GM12873 (cell line): ENCODE measurements at regions not wholly inside any gene's neighbourhood (a gene's known extent, or its start where the extent isn't known, plus 50 kb on each side); places are given as distances from the start of the nearest gene placed in this dataset.

Experiments
- TF ChIP-seq, protein P1 (sequence below): IDR thresholded peaks from 2 replicates; pipeline ENCODE4 v1.5.1; 2012; ENCODE audit warnings: low read depth, mild to moderate bottlenecking, moderate library complexity, low read length, control low read depth; ENCODE audit not compliant: insufficient read depth; ENCODE audit errors: missing control alignments

DNA sequence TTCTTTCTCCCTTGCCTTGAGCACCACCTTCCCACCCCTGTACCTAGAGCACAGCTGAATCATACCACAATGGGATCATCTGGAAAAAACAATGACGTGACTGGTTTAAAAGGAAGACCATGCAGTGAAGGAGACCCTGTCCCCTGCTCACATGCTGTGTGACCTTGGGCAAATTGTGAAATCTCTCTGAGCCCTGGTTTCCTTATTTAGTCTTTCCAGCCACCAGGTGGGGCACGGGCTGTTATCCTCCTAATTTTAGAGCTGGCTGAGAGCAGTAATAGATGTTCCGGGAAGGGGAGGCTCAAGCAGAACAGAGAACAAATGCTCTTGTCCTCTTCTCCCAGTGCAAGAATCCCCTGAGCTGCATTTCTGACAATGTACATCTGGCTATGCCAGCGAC, 198.3 kb downstream of the RPS24 start:
- TF ChIP-seq, protein P1, sequence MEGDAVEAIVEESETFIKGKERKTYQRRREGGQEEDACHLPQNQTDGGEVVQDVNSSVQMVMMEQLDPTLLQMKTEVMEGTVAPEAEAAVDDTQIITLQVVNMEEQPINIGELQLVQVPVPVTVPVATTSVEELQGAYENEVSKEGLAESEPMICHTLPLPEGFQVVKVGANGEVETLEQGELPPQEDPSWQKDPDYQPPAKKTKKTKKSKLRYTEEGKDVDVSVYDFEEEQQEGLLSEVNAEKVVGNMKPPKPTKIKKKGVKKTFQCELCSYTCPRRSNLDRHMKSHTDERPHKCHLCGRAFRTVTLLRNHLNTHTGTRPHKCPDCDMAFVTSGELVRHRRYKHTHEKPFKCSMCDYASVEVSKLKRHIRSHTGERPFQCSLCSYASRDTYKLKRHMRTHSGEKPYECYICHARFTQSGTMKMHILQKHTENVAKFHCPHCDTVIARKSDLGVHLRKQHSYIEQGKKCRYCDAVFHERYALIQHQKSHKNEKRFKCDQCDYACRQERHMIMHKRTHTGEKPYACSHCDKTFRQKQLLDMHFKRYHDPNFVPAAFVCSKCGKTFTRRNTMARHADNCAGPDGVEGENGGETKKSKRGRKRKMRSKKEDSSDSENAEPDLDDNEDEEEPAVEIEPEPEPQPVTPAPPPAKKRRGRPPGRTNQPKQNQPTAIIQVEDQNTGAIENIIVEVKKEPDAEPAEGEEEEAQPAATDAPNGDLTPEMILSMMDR: no peak

DNA sequence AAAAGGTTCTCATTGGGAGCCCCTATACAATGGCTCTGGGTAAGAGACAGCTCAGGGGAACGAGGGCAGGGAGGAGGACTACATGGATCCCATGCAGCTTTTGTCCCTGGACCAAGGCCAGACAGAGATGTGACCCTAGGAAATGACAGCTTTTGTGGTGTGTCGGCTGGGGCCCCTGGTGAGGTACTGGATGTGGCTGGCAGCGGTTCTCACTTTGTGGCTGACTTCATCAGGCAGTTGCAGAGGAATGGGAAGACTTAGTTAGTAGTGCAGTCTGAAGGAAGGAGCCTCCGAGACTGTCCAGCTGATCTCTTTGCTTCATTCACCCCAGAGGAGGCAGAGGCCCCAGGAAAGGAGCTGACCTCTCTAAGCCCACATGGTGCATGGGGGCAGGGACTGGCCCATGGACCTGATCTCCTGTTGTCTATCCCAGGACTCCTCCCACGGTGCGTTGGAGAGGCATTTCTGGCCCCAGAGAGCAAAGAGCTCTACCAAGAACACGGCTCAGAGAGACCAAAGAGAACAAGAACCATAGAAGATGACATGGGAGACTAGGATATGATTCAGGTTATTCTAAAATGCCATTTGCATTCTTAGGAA, 202.9 kb downstream of the RPS24 start:
- TF ChIP-seq, protein P1: no peak

DNA sequence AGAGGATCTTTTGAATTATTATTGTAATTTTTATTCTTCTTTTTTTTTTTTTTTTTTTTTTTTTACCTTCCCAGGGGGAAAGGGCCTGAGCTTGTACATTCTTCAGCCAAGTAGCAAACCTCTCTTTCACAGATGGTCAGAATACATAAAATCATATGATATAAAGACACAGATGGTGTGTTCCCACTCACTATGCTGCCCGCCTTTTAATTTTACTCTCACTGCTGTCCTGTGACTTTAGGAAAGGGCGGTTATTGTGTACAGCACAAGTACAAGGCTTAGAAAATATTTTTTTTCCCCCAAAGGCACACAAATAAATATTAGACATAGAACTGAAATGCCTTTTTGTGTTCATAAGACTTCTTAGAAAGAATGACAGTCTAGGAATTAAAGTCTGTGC, 213.6 kb downstream of the RPS24 start:
- TF ChIP-seq, protein P1: no peak

DNA sequence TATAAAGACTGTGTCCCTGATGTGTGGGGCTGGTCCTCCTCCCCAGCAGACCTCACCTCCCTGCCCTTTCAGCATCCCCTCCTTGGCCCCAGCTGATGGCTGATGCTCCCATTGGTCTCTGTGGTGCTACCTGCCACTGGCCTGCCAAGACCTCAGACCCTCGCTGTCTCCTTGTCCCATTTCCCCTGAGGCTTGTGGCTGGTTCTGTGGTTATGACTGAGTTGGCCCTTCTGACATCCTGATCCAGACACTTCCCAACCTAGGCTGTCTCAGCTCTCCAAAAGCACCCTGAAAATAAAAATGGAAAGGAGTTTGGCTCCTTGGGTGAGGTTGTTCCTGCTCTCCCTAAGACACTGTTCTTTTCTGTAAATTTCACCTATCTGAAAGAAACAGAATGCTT, 214.2 kb downstream of the RPS24 start:
- TF ChIP-seq, protein P1: no peak

DNA sequence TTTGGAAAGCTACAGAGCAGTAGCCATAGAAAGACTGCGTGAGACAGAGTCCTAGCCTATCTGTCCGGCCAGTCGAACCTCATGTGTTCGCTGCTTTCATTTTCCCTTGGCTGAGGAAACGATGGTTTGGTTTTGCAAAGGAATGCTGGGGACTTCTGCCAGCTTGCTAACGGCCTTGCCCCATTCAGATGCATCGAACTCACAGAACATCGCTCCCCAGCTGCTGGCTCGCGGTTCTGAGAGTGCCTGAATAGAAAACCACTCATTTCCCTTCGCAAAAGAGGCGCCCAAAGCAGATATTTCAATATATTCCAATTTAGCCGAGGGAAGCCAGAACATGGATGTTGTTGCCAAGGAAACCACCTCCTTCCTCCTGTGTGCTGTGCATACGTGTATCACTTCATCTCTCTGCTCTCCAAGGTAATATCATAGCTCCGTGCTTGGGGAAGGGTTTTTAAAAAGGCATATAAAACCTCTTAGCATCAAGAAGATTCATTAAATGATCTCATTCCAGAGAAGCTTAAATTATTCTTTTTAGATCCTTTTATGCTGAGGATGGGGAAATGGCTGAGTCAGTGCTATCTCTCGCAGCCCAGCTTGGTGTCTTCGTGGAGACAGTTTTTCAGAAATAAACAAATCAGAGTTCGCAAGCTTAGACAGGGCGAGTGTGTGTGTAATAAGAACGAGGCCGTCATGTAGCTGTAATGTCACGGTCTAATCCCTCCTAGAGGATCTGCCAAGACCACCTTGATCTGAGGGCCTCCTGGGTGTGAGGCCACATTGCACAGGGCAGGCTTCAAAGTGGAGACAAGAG, 215.2 kb downstream of the RPS24 start:
- TF ChIP-seq, protein P1: no peak

DNA sequence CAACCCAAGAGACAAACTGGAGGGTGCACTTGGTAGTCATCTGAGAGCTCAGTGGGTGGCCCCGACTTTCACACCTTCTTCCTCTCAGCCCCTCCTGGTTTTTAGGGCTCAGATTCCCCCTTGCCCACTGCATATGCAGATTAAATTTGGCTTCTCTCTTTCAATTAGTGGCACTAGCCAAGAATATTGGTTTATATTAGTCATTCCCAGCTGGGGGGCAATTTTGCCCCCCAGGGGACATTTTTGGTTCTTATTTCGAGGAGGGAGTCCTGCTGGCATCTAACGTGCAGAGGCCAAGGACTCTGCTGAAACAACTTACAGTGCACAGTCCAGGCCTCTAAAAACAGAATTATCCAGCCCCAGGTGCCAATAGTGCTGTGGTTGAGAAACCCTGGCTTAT, 216.0 kb downstream of the RPS24 start:
- TF ChIP-seq, protein P1: no peak

DNA sequence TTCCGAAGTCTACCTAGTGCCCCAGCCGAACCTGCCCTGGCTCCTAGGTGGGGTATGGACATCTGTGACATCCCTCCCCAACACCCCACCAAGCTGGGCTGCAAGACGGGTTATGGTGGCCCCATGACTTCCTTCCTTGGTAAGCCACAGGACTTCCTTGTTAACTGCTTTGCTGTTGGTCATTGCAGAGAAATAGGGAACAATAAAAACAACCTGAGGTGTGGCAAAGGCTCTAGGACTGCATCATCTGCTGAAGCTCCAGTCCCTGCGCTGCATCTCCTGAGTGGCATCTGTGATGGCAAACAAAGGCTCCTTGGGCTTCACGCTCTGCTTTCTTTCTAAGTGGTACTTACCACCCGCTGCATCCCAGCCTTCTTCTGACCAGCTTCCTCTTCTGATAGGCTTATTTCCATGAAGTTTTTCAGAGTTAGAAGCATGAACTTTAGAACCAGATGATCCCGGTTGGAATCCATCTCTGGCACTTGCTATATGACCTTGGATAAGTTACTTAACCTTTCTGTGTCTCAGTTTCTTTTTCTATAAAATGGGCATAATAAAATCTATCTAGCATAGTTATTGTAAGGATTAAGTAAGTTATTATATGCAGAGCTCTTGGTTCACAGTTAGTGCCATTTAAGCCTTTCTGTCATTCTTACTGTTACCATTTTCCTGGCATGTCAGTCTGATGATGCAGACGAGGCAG, 216.8 kb downstream of the RPS24 start:
- TF ChIP-seq, protein P1: no peak
